GM19395 (cell line): ENCODE measurements at regions not wholly inside any gene's neighbourhood (a gene's known extent, or its start where the extent isn't known, plus 50 kb on each side); places are given as distances from the start of the nearest gene placed in this dataset.
A peak's percentile ranks its signal among the peaks of the same experiment; 100 is the strongest.
"Not testable (repeated sequence)": the region's sequence is repeated elsewhere in the genome, so short reads cannot be mapped to it uniquely, and the experiment has no call there.

Experiments
- ATAC-seq: cut with Tn5 transposase; IDR thresholded peaks from one replicate; pipeline ENCODE4 v1.9.1; 2021; ENCODE audit warnings: mild to moderate bottlenecking, moderate library complexity; ENCODE audit not compliant: unreplicated experiment

GRCh38 chr6:105884011-105884410 is 202.1 kb upstream of the PRDM1 start:
- ATAC-seq, result no peak

- no peak for ATAC-seq
Measured at GRCh38 chr6:105882828-105883227, 203.3 kb upstream of the PRDM1 start.

- no peak for ATAC-seq
Measured at GRCh38 chr6:105882121-105882803, 203.9 kb upstream of the PRDM1 start.

- ATAC-seq, result no peak
Measured at GRCh38 chr6:105881608-105882007, 204.5 kb upstream of the PRDM1 start.

GRCh38 chr6:105880030-105880492 is 206.1 kb upstream of the PRDM1 start:
- peak; percentile 74 for ATAC-seq

- ATAC-seq, result no peak
Measured at GRCh38 chr6:105879146-105879545, 207.0 kb upstream of the PRDM1 start.

- ATAC-seq, result no peak
Measured at GRCh38 chr6:105875974-105876640, 210.0 kb upstream of the PRDM1 start.

GRCh38 chr6:105874835-105875626 is 211.1 kb upstream of the PRDM1 start:
- ATAC-seq, result no peak

- ATAC-seq, result no peak
Measured at GRCh38 chr6:105873799-105874198, 212.3 kb upstream of the PRDM1 start.

GRCh38 chr6:105873211-105873704 is 212.9 kb upstream of the PRDM1 start:
- ATAC-seq, result no peak

- no peak for ATAC-seq
Measured at GRCh38 chr6:105872249-105872648, 213.9 kb upstream of the PRDM1 start.

- ATAC-seq, result no peak
Measured at GRCh38 chr6:105871542-105871941, 214.6 kb upstream of the PRDM1 start.

- ATAC-seq, result no peak
Measured at GRCh38 chr6:105869835-105870440, 216.2 kb upstream of the PRDM1 start.

- ATAC-seq, result no peak
Measured at GRCh38 chr6:105868823-105869460, 217.2 kb upstream of the PRDM1 start.

- ATAC-seq, result no peak
Measured at GRCh38 chr6:105867821-105868220, 218.3 kb upstream of the PRDM1 start.

- no peak for ATAC-seq
Measured at GRCh38 chr6:105867277-105867676, 218.9 kb upstream of the PRDM1 start.

- no peak for ATAC-seq
Measured at GRCh38 chr6:105862936-105863607, 223.1 kb upstream of the PRDM1 start.

- not testable (repeated sequence) for ATAC-seq
Measured at GRCh38 chr6:105860927-105861326, 225.2 kb upstream of the PRDM1 start.

GRCh38 chr6:105859457-105859856 is 226.7 kb upstream of the PRDM1 start:
- no peak for ATAC-seq

GRCh38 chr6:105858639-105859038 is 227.5 kb upstream of the PRDM1 start:
- ATAC-seq, result not testable (repeated sequence)
